B cell (primary cell): ENCODE measurements at regions not wholly inside any gene's neighbourhood (a gene's known extent, or its start where the extent isn't known, plus 50 kb on each side); places are given as distances from the start of the nearest gene placed in this dataset.

Experiments
- CTCF ChIP-seq: fragments of 200-600 bp; IDR thresholded peaks from one replicate; pipeline ENCODE4 v1.8.0; 2022; ENCODE audit warnings: antibody characterized with exemption, mild to moderate bottlenecking
- EZH2 ChIP-seq: IDR thresholded peaks from 2 replicates; pipeline ENCODE4 v1.6.1; 2012; ENCODE audit warnings: borderline replicate concordance, low read depth, mild to moderate bottlenecking, moderate library complexity, low read length; ENCODE audit not compliant: insufficient read depth, poor library complexity, severe bottlenecking

GRCh38 chr3:10585945-10586344 lies 80.6 kb upstream of the ATP2B2 start:
- TF ChIP-seq EZH2 (no peak), CTCF (no peak)
